SK-N-SH treated with all-trans-retinoic acid at 6 μM for 48 hours (cell line): ENCODE measurements at regions not wholly inside any gene's neighbourhood (a gene's known extent, or its start where the extent isn't known, plus 50 kb on each side); places are given as distances from the start of the nearest gene placed in this dataset.
"Not testable (repeated sequence)": the region's sequence is repeated elsewhere in the genome, so short reads cannot be mapped to it uniquely, and the experiment has no call there.

Source experiments
- ATAC-seq: fragments of 200-7000 bp; cut with Tn5 transposase; 3 replicates; pipeline ENCODE4 v1.9.1; 2020; ENCODE audit warnings: mild to moderate bottlenecking, moderate library complexity
- ARNTL ChIP-seq: fragments of 450-650 bp; formaldehyde crosslinking; IDR thresholded peaks from 2 replicates; pipeline ENCODE4 v1.5.0; 2020; ENCODE audit warnings: low read depth, mild to moderate bottlenecking, moderate library complexity, borderline replicate concordance
- BACH2 ChIP-seq: fragments of 250-450 bp; sonication (Bioruptor Pico); IDR thresholded peaks from 2 replicates; pipeline ENCODE4 v1.9.0; 2021; ENCODE audit warnings: mild to moderate bottlenecking, borderline replicate concordance
- CREB5 ChIP-seq: fragments of 250-450 bp; sonication (Bioruptor Pico); IDR thresholded peaks from 2 replicates; pipeline ENCODE4 v1.5.1; 2020; ENCODE audit warnings: low read depth, mild to moderate bottlenecking, moderate library complexity
- CSRNP3 ChIP-seq: fragments of 250-450 bp; sonication (Bioruptor Pico); IDR thresholded peaks from 2 replicates; pipeline ENCODE4 v1.5.1; 2021; ENCODE audit warnings: mild to moderate bottlenecking, moderate library complexity
- ESRRG ChIP-seq: fragments of 250-450 bp; sonication (Bioruptor Pico); IDR thresholded peaks from 2 replicates; pipeline ENCODE4 v1.6.1; 2021; ENCODE audit warnings: mild to moderate bottlenecking
- GLIS3 ChIP-seq: fragments of 250-450 bp; sonication (Bioruptor Pico); IDR thresholded peaks from 2 replicates; pipeline ENCODE4 v1.5.0; 2020; ENCODE audit warnings: mild to moderate bottlenecking, moderate library complexity
- OSR1 ChIP-seq: fragments of 250-450 bp; sonication (Bioruptor Pico); IDR thresholded peaks from 2 replicates; pipeline ENCODE4 v1.8.0; 2022; ENCODE audit warnings: moderate library complexity, mild to moderate bottlenecking, inconsistent platforms
- PPARA ChIP-seq: fragments of 250-450 bp; sonication (Bioruptor Pico); IDR thresholded peaks from 2 replicates; pipeline ENCODE4 v1.5.0; 2020; ENCODE audit warnings: mild to moderate bottlenecking, borderline replicate concordance
- SNAI2 ChIP-seq: fragments of 250-450 bp; sonication (Bioruptor Pico); IDR thresholded peaks from 2 replicates; pipeline ENCODE4 v1.5.0; 2020; ENCODE audit warnings: mild to moderate bottlenecking, moderate library complexity
- TCF4 ChIP-seq: fragments of 250-450 bp; sonication (Bioruptor Pico); IDR thresholded peaks from 2 replicates; pipeline ENCODE4 v1.8.0; 2021; ENCODE audit warnings: mild to moderate bottlenecking, moderate library complexity, borderline replicate concordance
- TOX ChIP-seq: fragments of 250-450 bp; sonication (Bioruptor Pico); IDR thresholded peaks from 2 replicates; pipeline ENCODE4 v1.8.0; 2021; ENCODE audit warnings: mild to moderate bottlenecking, moderate library complexity, borderline replicate concordance
- ZC3H10 ChIP-seq: fragments of 250-450 bp; sonication (Bioruptor Pico); IDR thresholded peaks from 2 replicates; pipeline ENCODE4 v1.5.1; 2021; ENCODE audit warnings: mild to moderate bottlenecking, moderate library complexity
- ZFP3 ChIP-seq: fragments of 250-450 bp; sonication (Bioruptor Pico); IDR thresholded peaks from 2 replicates; pipeline ENCODE4 v1.5.0; 2020; ENCODE audit warnings: mild to moderate bottlenecking, moderate library complexity
- ZFP30 ChIP-seq: fragments of 450-650 bp; formaldehyde crosslinking; IDR thresholded peaks from 2 replicates; pipeline ENCODE4 v1.5.0; 2022; ENCODE audit warnings: mild to moderate bottlenecking, moderate library complexity
- ZNF565 ChIP-seq: fragments of 450-650 bp; formaldehyde crosslinking; conservative IDR thresholded peaks from 2 replicates; pipeline ENCODE4 v1.5.0; 2020; ENCODE audit warnings: low read depth, mild to moderate bottlenecking, moderate library complexity
- ZNF70 ChIP-seq: fragments of 450-650 bp; formaldehyde crosslinking; IDR thresholded peaks from 2 replicates; pipeline ENCODE4 v1.5.0; 2020; ENCODE audit warnings: mild to moderate bottlenecking, moderate library complexity
- ZNF8 ChIP-seq: fragments of 450-650 bp; formaldehyde crosslinking; IDR thresholded peaks from 2 replicates; pipeline ENCODE4 v1.5.0; 2020; ENCODE audit warnings: mild to moderate bottlenecking, moderate library complexity
- TF ChIP-seq, protein P1 (sequence below): fragments of 250-450 bp; sonication (Bioruptor Pico); IDR thresholded peaks from 2 replicates; pipeline ENCODE4 v1.8.0; 2020; ENCODE audit warnings: mild to moderate bottlenecking, moderate library complexity, borderline replicate concordance
- TF ChIP-seq, protein P2 (sequence below): fragments of 250-450 bp; sonication (Bioruptor Pico); IDR thresholded peaks from 2 replicates; pipeline ENCODE4 v1.5.0; 2020; ENCODE audit warnings: mild to moderate bottlenecking, moderate library complexity

- TF ChIP-seq, protein P1, sequence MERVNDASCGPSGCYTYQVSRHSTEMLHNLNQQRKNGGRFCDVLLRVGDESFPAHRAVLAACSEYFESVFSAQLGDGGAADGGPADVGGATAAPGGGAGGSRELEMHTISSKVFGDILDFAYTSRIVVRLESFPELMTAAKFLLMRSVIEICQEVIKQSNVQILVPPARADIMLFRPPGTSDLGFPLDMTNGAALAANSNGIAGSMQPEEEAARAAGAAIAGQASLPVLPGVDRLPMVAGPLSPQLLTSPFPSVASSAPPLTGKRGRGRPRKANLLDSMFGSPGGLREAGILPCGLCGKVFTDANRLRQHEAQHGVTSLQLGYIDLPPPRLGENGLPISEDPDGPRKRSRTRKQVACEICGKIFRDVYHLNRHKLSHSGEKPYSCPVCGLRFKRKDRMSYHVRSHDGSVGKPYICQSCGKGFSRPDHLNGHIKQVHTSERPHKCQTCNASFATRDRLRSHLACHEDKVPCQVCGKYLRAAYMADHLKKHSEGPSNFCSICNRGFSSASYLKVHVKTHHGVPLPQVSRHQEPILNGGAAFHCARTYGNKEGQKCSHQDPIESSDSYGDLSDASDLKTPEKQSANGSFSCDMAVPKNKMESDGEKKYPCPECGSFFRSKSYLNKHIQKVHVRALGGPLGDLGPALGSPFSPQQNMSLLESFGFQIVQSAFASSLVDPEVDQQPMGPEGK: no peak
- TF ChIP-seq CSRNP3 (CRISPR knock-in tag): no peak
- TF ChIP-seq ZNF565: no peak
- TF ChIP-seq ESRRG: no peak
- no peak for ATAC-seq
Measured at GRCh38 chr9:78112004-78112403, 80.4 kb upstream of the GNAQ start.

- no peak for ATAC-seq
- no peak for TF ChIP-seq GLIS3 (CRISPR knock-in tag)
- no peak for TF ChIP-seq OSR1 (CRISPR knock-in tag)
- no peak for TF ChIP-seq ZC3H10 (CRISPR knock-in tag)
- no peak for TF ChIP-seq ARNTL (CRISPR knock-in tag)
- TF ChIP-seq, protein P1: no peak
- TF ChIP-seq TCF4 (CRISPR knock-in tag): no peak
- TF ChIP-seq CREB5 (CRISPR knock-in tag): no peak
- no peak for TF ChIP-seq TOX (CRISPR knock-in tag)
- no peak for TF ChIP-seq PPARA (CRISPR knock-in tag)
- TF ChIP-seq SNAI2 (CRISPR knock-in tag): no peak
- TF ChIP-seq ZFP30: no peak
- TF ChIP-seq CSRNP3 (CRISPR knock-in tag): no peak
- TF ChIP-seq ZFP3 (CRISPR knock-in tag): no peak
- TF ChIP-seq ZNF8 (CRISPR knock-in tag): no peak
- TF ChIP-seq ESRRG: no peak
- TF ChIP-seq BACH2 (CRISPR knock-in tag): no peak
- TF ChIP-seq ZNF565: no peak
- TF ChIP-seq, protein P2, sequence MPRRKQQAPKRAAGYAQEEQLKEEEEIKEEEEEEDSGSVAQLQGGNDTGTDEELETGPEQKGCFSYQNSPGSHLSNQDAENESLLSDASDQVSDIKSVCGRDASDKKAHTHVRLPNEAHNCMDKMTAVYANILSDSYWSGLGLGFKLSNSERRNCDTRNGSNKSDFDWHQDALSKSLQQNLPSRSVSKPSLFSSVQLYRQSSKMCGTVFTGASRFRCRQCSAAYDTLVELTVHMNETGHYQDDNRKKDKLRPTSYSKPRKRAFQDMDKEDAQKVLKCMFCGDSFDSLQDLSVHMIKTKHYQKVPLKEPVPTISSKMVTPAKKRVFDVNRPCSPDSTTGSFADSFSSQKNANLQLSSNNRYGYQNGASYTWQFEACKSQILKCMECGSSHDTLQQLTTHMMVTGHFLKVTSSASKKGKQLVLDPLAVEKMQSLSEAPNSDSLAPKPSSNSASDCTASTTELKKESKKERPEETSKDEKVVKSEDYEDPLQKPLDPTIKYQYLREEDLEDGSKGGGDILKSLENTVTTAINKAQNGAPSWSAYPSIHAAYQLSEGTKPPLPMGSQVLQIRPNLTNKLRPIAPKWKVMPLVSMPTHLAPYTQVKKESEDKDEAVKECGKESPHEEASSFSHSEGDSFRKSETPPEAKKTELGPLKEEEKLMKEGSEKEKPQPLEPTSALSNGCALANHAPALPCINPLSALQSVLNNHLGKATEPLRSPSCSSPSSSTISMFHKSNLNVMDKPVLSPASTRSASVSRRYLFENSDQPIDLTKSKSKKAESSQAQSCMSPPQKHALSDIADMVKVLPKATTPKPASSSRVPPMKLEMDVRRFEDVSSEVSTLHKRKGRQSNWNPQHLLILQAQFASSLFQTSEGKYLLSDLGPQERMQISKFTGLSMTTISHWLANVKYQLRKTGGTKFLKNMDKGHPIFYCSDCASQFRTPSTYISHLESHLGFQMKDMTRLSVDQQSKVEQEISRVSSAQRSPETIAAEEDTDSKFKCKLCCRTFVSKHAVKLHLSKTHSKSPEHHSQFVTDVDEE (CRISPR knock-in tag): no peak
- no peak for TF ChIP-seq ZNF70 (CRISPR knock-in tag)
- TF ChIP-seq, all 23 proteins: peak for 0
Measured at GRCh38 chr9:78109075-78109474, 77.5 kb upstream of the GNAQ start.

GRCh38 chr9:78106586-78106985 is 75.0 kb upstream of the GNAQ start:
- not testable (repeated sequence) for ATAC-seq
